ENCODE measurements at regions not wholly inside any gene's neighbourhood (a gene's known extent, or its start where the extent isn't known, plus 50 kb on each side); places are given as distances from the start of the nearest gene placed in this dataset.

GRCh38 chr17:36765436-36766043 is 164.2 kb downstream of the MRM1 start:
- TF ChIP-seq CTCF (conservative IDR thresholded peaks at IDR 0.05; ENCODE audit: low read depth, low read length): no peak
- no peak overlapping the region for H3K4me3 ChIP-seq (ENCODE audit: low read depth, low read length)
- no peak for DNase-seq (ENCODE audit: low read depth)

GRCh38 chr17:36768394-36768793 is 167.0 kb downstream of the MRM1 start:
- peak; percentile 56 for TF ChIP-seq CTCF (conservative IDR thresholded peaks at IDR 0.05; ENCODE audit: low read depth, low read length)
- no peak for DNase-seq (ENCODE audit: low read depth)
- no peak overlapping the region for H3K4me3 ChIP-seq (ENCODE audit: low read depth, low read length)

- DNase-seq (ENCODE audit: low read depth): no peak
- no peak for TF ChIP-seq CTCF (conservative IDR thresholded peaks at IDR 0.05; ENCODE audit: low read depth, low read length)
- H3K4me3 ChIP-seq (ENCODE audit: low read depth, low read length): no peak overlapping the region
Measured at GRCh38 chr17:36773039-36773438, 164.2 kb upstream of the LHX1 start.

GRCh38 chr17:36777118-36777517 is 160.2 kb upstream of the LHX1 start:
- no peak for DNase-seq (ENCODE audit: low read depth)
- no peak for TF ChIP-seq CTCF (conservative IDR thresholded peaks at IDR 0.05; ENCODE audit: low read depth, low read length)

GRCh38 chr17:36778448-36778847 is 158.8 kb upstream of the LHX1 start:
- peak; percentile 90 for DNase-seq (ENCODE audit: low read depth)
- no peak overlapping the region for H3K4me3 ChIP-seq (ENCODE audit: low read depth, low read length)
- TF ChIP-seq CTCF (conservative IDR thresholded peaks at IDR 0.05; ENCODE audit: low read depth, low read length): peak; percentile 12

More at GRCh38 chr17:36777118-36777517, 160.2 kb upstream of the LHX1 start:
- H3K4me3 ChIP-seq (ENCODE audit: low read depth, low read length): no peak overlapping the region

GRCh38 chr17:36779550-36779949 is 157.7 kb upstream of the LHX1 start:
- no peak for TF ChIP-seq CTCF (conservative IDR thresholded peaks at IDR 0.05; ENCODE audit: low read depth, low read length)
- DNase-seq (ENCODE audit: low read depth): no peak
- H3K4me3 ChIP-seq (ENCODE audit: low read depth, low read length): no peak overlapping the region

- no peak overlapping the region for H3K4me3 ChIP-seq (ENCODE audit: low read depth, low read length)
- DNase-seq (ENCODE audit: low read depth): no peak
- no peak for TF ChIP-seq CTCF (conservative IDR thresholded peaks at IDR 0.05; ENCODE audit: low read depth, low read length)
Measured at GRCh38 chr17:36784633-36785032, 152.6 kb upstream of the LHX1 start.

All from epithelial cell of proximal tubule (primary cell).